ENCODE measurements at regions not wholly inside any gene's neighbourhood (a gene's known extent, or its start where the extent isn't known, plus 50 kb on each side); places are given as distances from the start of the nearest gene placed in this dataset.
A peak's percentile ranks its signal among the peaks of the same experiment; 100 is the strongest.

DNA sequence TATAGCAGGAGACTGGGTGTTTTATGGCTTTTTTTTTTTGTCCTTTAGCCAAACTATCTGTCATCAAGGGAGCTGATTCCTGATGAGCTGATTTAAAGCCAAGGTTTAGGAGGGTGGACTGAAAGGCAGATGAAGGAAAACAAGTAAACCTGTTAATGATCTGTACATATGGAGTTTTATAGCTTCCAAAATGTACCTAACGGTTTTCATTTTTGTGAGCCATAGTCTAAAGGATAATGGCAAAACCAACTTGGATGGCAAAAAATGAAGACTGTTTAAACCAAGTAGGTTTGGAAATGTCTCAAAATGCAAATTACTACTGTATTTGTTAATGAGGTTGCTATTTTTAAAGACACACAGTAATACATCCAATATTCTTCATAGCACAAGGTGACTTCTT is 281.5 kb downstream of the YTHDC2 start:
- no peak for DNase-seq (ENCODE audit: low read depth, low spot score)

- DNase-seq (ENCODE audit: low read depth, low spot score): no peak
Measured at GRCh38 chr5:113800686-113801085, 287.2 kb downstream of the YTHDC2 start.

DNA sequence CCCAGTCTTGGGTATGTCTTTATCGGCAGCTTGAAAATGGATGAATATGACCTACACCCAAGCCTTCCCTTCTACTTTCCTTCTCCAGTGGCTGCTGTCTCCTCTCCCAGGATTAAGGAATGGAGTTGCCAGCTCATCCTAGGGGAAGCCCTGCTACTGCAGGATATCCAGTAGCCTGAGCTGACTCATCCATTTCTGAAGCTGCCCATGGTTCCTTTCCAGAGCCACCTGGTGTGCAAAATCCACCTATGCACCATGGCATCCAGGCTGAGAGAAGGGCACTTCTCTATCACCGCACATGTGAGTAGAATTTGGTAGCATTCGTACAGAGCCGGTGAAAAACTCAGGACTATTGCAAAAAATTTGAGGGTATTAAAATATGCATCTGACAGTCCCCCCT is 290.8 kb downstream of the YTHDC2 start:
- DNase-seq (ENCODE audit: low read depth, low spot score): no peak

DNA sequence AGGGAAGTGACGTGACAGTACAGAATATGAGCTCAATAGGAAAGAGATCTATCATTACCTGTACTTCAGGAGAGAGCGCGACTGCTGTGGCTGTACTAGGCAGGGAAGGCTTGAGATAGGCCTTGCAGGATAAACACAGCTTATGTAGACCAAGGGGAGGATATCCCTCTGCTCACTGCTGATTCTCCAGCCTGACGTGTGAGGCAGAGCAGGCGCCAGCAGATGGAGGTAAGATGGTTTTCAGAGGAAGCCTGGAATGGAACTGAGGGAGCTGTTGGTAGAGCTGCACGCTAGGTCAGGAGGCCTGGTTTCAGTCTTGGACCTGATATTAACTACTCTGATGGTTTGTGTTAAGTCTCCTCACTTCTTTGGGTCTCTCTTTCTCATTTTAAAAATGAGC is 291.4 kb downstream of the YTHDC2 start:
- DNase-seq (ENCODE audit: low read depth, low spot score): peak; percentile 40

DNA sequence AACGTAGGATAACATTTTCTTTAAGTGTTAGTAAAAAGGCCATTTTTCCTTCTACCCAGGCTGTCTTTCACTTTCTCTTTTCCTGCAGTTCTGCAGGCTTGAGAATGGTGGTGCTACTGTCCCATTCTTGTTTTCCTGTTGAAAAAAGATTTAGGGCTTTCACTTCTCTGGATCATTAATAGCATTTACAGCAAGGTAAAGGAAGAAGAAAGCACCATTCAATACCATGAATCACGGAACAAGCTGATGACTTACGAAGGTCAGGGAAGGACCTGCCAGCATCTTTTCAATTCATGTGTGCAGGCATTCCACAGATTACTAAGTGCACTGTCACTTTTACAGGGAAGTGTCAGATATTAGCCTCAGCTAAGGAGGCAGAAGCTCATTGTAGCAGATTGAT is 292.8 kb downstream of the YTHDC2 start:
- peak; percentile 30 for DNase-seq (ENCODE audit: low read depth, low spot score)

DNA sequence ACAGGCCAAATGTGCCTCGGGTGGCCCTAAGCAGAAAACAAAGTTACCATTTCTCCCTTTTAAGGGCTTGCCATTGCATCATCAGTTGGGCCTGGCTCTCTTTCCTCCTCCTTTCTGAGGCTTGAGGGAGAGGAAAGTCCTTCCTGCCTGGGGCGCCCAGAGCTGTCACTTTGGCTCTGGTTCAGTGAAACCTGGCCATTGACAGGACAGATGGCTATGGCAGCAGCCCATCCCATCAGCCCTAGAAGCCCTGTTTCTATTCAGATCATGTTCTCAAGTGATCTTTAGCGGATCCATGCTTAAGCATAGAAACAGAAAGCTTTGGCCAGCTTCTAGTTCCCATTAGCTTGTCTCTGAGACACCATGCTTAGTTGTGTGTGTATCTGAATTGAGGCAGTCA is 293.4 kb downstream of the YTHDC2 start:
- peak; percentile 56 for DNase-seq (ENCODE audit: low read depth, low spot score)

GRCh38 chr5:113807427-113807991 is 294.0 kb downstream of the YTHDC2 start:
- DNase-seq (ENCODE audit: low read depth, low spot score): no peak

GRCh38 chr5:113808956-113809355 is 295.5 kb downstream of the YTHDC2 start:
- DNase-seq (ENCODE audit: low read depth, low spot score): no peak

DNA sequence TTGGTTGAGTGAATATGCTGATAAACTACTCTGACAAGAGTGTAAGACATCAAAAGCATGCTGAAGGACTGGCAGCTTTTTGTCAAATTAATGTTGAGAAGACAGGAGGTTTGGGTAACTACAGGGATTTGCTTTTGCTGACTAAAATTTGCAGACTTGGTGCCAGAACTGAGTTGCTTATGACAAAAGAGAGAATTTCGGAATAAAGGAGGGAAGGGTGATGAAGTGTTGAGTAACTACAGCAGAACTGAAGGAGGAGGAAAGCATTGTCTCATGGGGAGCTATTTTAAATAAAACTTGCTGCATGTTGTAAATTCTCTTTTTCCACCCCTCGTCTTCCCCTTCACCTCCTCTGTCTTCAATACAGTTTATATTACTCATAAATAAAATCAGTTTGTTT is 296.1 kb downstream of the YTHDC2 start:
- DNase-seq (ENCODE audit: low read depth, low spot score): no peak

- DNase-seq (ENCODE audit: low read depth, low spot score): no peak
Measured at GRCh38 chr5:113813466-113813865, 300.0 kb downstream of the YTHDC2 start.

- no peak for DNase-seq (ENCODE audit: low read depth, low spot score)
Measured at GRCh38 chr5:113817683-113818082, 304.2 kb downstream of the YTHDC2 start.

DNA sequence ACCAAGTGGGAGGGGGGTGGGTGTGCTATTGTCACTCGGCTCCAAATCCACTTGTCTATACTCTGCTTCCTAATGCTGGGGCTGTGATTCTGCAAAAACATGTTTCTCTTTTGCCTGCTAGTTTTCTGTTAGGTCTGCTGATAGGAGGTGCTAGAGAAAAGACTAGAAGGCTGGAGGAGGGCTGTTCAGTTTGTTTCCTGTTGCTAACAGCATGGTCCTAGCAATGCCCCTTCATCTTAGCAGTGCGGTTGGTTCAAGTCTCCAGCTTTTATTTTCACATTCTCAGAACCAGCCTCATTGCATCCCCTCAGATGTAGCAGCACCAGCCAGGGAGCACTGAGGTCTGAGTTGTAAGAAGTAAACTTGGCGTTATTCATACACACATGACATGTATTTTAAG is 310.2 kb downstream of the YTHDC2 start:
- no peak for DNase-seq (ENCODE audit: low read depth, low spot score)

GRCh38 chr5:113824307-113824706 is 310.8 kb downstream of the YTHDC2 start:
- DNase-seq (ENCODE audit: low read depth, low spot score): no peak

GRCh38 chr5:113825176-113825575 is 311.7 kb downstream of the YTHDC2 start:
- DNase-seq (ENCODE audit: low read depth, low spot score): no peak

DNA sequence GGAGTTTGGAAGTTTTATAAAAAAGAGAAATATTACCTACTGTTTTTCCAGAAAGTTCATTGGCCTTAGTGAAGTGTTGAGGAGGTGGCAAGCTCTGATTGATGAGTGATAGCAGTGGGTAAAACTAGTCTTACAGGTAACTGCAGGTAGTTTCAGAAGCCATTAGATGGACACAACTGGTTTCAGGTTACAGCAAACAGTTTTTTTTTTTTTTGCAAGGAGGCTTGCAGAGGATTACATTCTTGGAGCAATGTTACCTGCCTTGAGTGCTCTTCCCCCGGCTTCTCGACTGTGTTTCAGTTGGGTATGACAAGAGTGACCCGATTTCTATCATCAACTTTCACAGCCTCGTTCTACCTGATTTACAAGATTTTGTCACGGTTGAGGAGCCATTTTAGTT is 333.4 kb downstream of the YTHDC2 start:
- DNase-seq (ENCODE audit: low read depth, low spot score): peak; percentile 58

GRCh38 chr5:113864437-113864836 is 350.9 kb downstream of the YTHDC2 start:
- no peak for DNase-seq (ENCODE audit: low read depth, low spot score)

DNA sequence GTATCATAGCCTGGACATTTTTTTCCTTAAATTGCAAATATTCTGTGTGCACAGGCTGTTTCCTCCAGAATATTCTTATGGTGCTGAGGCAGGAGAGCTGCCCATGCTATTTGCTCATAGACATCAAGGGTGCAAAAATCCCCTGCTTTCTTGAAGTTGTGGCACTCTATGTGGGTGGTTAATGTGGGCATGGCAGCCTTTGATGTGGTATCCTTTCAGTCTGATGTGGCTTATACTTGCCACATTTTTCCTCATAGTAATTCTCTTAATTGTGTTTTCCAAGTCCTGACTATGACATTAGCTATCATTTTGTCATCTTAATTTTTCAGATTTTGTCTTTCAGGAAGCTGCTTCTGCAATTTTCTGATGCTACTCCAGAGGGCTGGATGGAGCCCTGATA is 353.3 kb downstream of the YTHDC2 start:
- DNase-seq (ENCODE audit: low read depth, low spot score): no peak

GRCh38 chr5:113869611-113870010 is 356.1 kb downstream of the YTHDC2 start:
- no peak for DNase-seq (ENCODE audit: low read depth, low spot score)

GRCh38 chr5:113871972-113872371 is 358.5 kb downstream of the YTHDC2 start:
- DNase-seq (ENCODE audit: low read depth, low spot score): no peak

DNA sequence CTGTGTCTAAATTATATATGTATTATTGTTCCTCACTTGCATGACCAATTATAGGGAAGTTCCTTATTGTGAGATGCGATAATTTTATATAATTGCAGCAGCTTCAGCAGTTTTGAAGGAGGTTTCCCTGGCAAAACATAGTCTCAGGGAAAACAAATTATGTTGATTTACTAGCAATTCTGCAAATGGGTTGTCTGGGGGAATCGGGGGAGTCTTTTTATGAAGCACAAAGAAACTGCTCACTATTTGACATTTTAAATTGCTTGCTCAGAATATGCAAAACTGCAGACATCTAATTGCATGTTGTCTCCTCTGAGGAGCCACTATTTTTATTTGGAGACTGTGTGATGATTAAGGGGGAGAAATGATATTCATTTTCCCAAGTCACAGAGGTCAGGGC is 361.6 kb downstream of the YTHDC2 start:
- no peak for DNase-seq (ENCODE audit: low read depth, low spot score)

DNA sequence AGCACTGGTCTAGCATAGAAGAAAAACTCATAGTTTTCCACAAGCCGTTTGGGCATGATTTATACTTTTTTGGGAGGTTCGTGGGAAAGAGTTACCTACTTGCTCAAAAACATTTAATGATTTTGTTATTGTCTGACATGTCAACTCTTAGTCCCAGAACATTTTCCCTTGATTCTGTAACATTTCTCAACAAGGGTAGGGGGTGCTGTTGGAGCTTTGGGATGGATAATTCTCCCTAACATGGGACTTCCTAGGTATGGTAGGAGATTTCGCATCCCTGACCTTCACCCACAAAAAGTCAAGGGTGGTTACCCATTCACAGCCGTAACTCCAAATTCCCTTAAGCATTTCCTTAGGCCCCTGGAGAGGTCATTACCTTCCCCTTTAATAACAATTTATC is 378.0 kb downstream of the YTHDC2 start:
- DNase-seq (ENCODE audit: low read depth, low spot score): no peak

GRCh38 chr5:113896789-113897188 is 383.3 kb downstream of the YTHDC2 start:
- DNase-seq (ENCODE audit: low read depth, low spot score): no peak

DNA sequence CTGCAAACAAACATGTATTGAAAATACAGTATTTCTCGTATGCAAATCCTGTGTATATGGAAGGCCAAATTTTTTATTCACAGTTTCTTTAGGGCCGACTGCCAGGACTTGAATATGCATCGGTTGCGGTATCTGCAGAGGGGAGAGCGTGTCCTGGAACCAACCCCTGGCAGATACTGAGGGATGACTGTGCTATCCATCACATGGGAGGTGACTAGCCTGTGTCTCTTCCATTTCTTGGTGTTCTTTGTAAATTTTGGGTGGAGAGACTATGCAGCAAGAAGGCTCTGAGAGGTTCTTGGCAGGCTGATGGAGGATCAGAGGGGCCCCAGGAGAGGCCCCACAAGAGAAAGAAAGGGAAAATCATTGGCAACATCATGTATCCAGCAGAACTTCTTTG is 384.3 kb downstream of the YTHDC2 start:
- DNase-seq (ENCODE audit: low read depth, low spot score): no peak

- DNase-seq (ENCODE audit: low read depth, low spot score): no peak
Measured at GRCh38 chr5:113900141-113900540, 386.6 kb downstream of the YTHDC2 start.

Data from ELF-1 (cell line).